GM23248 (cell line): ENCODE measurements at regions not wholly inside any gene's neighbourhood (a gene's known extent, or its start where the extent isn't known, plus 50 kb on each side); places are given as distances from the start of the nearest gene placed in this dataset.
"Not testable (repeated sequence)": the region's sequence is repeated elsewhere in the genome, so short reads cannot be mapped to it uniquely, and the experiment has no call there.

Experiments used
- DNase-seq: peaks from one replicate; pipeline ENCODE4 v3.0.0-alpha.2; 2015
- H2AFZ ChIP-seq: fragments of 200-600 bp; sonication (generic); 2 replicates; pipeline ENCODE4 v1.6.1; 2016; ENCODE audit warnings: antibody characterized with exemption
- H3F3A ChIP-seq: fragments of 200-600 bp; sonication (generic); 2 replicates; pipeline ENCODE4 v1.6.1; 2016; ENCODE audit warnings: mild to moderate bottlenecking, antibody characterized with exemption, mixed run types; ENCODE audit not compliant: insufficient read depth
- H3K27ac ChIP-seq: fragments of 200-600 bp; sonication (generic); 2 replicates; pipeline ENCODE4 v1.5.1; 2016; ENCODE audit warnings: mild to moderate bottlenecking
- H3K27me3 ChIP-seq: fragments of 200-600 bp; sonication (generic); replicated peaks from 2 replicates; pipeline ENCODE4 v1.6.1; 2016; ENCODE audit warnings: mild to moderate bottlenecking; ENCODE audit not compliant: insufficient read depth
- H3K36me3 ChIP-seq: fragments of 200-600 bp; sonication (generic); 2 replicates; pipeline ENCODE4 v1.6.1; 2016; ENCODE audit warnings: low read depth, mild to moderate bottlenecking
- H3K4me1 ChIP-seq: fragments of 200-600 bp; sonication (generic); 2 replicates; pipeline ENCODE4 v1.6.1; 2016; ENCODE audit warnings: mild to moderate bottlenecking; ENCODE audit not compliant: insufficient read depth
- H3K4me2 ChIP-seq: fragments of 200-600 bp; sonication (generic); one replicate; pipeline ENCODE4 v1.6.1; 2016; ENCODE audit warnings: mild to moderate bottlenecking; ENCODE audit not compliant: unreplicated experiment
- H3K4me3 ChIP-seq: fragments of 200-600 bp; sonication (generic); 2 replicates; pipeline ENCODE4 v1.5.1; 2016; ENCODE audit warnings: mild to moderate bottlenecking
- H3K79me2 ChIP-seq: fragments of 200-600 bp; sonication (generic); 2 replicates; pipeline ENCODE4 v1.6.1; 2016; ENCODE audit warnings: mild to moderate bottlenecking; ENCODE audit not compliant: insufficient read depth
- H3K9ac ChIP-seq: fragments of 200-600 bp; sonication (generic); 2 replicates; pipeline ENCODE4 v1.6.1; 2016; ENCODE audit warnings: mild to moderate bottlenecking
- H3K9me2 ChIP-seq: fragments of 200-600 bp; sonication (generic); 2 replicates; pipeline ENCODE4 v1.6.1; 2016; ENCODE audit warnings: mixed run types, mild to moderate bottlenecking, moderate library complexity; ENCODE audit not compliant: insufficient read depth
- H3K9me3 ChIP-seq: fragments of 200-600 bp; sonication (generic); one replicate; pipeline ENCODE4 v1.6.1; 2017; ENCODE audit warnings: low read depth
- H4K20me1 ChIP-seq: fragments of 200-600 bp; sonication (generic); 2 replicates; pipeline ENCODE4 v1.6.0; 2016; ENCODE audit not compliant: insufficient read depth
- EZH2 ChIP-seq: fragments of 200-600 bp; sonication (generic); IDR thresholded peaks from 2 replicates; pipeline ENCODE4 v1.6.1; 2018; ENCODE audit warnings: antibody characterized with exemption, mild to moderate bottlenecking; ENCODE audit not compliant: insufficient read depth, poor library complexity, severe bottlenecking
- EZH2phosphoT487 ChIP-seq: fragments of 200-600 bp; sonication (generic); IDR thresholded peaks from 2 replicates; pipeline ENCODE4 v1.6.1; 2018; ENCODE audit warnings: antibody characterized with exemption, moderate library complexity, mild to moderate bottlenecking, low read depth; ENCODE audit not compliant: insufficient read depth
- WGBS, 2 experiments: methylation state at CpG; one replicate each; pipeline ENCODE4 v1.1.6; 2015 to 2017; ENCODE audit warnings: low lambda C conversion rate in 2 of 2, low coverage in 1 of 2; ENCODE audit errors: missing lambda C conversion rate in 2 of 2; 5-methylcytosine and 5-hydroxymethylcytosine counted together
- in situ Hi-C: fragments of 300-500 bp; cut with MboI; formaldehyde crosslinking; loops from 2 replicates; pipeline ENCODE4 v1.15.0; 2020

DNA sequence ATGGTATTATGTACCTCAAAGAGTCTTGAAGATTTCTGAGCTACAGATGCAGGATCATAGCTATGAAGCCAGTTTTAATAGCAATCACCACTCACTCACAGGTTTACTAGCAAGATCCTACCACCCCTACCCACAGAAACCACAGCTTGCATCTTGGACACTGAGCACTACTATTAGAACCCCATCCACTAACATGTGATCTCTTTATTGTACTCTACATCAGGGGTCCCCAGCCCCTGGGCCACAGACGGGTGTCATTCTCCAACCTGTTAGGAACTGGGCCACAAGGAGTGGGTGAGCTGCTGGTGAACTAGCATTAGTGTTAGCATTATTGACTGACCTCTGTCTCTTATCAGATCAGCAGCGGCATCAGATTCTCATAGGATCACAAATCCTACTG is 844.8 kb upstream of the CHORDC1 start:
- 25 to 36% methylated on average over 2 of the region's 2 CpGs for WGBS, 2 experiments
- no peak for DNase-seq

GRCh38 chr11:91066456-91067047 is 843.7 kb upstream of the CHORDC1 start:
- Histone ChIP-seq H3K9me3 (peaks cover 2% of the 10 kb centered on the region), H3F3A (no peaks in the 10 kb centered on the region), H3K4me2 (no peak overlapping the region), H3K27ac (no peak overlapping the region), H3K9ac (no peak overlapping the region), H3K79me2 (no peaks in the 10 kb centered on the region), H3K4me1 (no peaks in the 10 kb centered on the region), H3K4me3 (no peak overlapping the region), H3K9me2 (no peaks in the 10 kb centered on the region), H2AFZ (no peak overlapping the region), H3K36me3 (no peaks in the 10 kb centered on the region), H3K27me3 (no peaks in the 10 kb centered on the region), H4K20me1 (no peaks in the 10 kb centered on the region)
- no peak for DNase-seq
- TF ChIP-seq EZH2phosphoT487: no peak
- no peak for TF ChIP-seq EZH2
- in situ Hi-C loops: no loop called here
- 0 to 4% methylated on average over 5 of the region's 5 CpGs for WGBS, 2 experiments

More for the DNA sequence above, 844.8 kb upstream of the CHORDC1 start:
- Histone ChIP-seq H4K20me1 (no peaks in the 10 kb centered on the region), H3K9me2 (no peaks in the 10 kb centered on the region), H3K9ac (no peak overlapping the region), H3F3A (no peaks in the 10 kb centered on the region), H2AFZ (no peak overlapping the region), H3K4me2 (no peak overlapping the region), H3K27me3 (no peaks in the 10 kb centered on the region), H3K27ac (no peak overlapping the region), H3K9me3 (peaks cover 2% of the 10 kb centered on the region), H3K4me3 (no peak overlapping the region), H3K4me1 (no peaks in the 10 kb centered on the region), H3K79me2 (no peaks in the 10 kb centered on the region), H3K36me3 (no peaks in the 10 kb centered on the region)
- in situ Hi-C loops: no loop called here
- no peak for TF ChIP-seq EZH2
- TF ChIP-seq EZH2phosphoT487: no peak

- H4K20me1 ChIP-seq, H3K9ac ChIP-seq, H3K9me2 ChIP-seq, H3K79me2 ChIP-seq, H3K27ac ChIP-seq, H2AFZ ChIP-seq, H3K9me3 ChIP-seq, DNase-seq, H3K4me1 ChIP-seq, H3K4me2 ChIP-seq, H3K4me3 ChIP-seq, H3K36me3 ChIP-seq, in situ Hi-C loops, H3K27me3 ChIP-seq, H3F3A ChIP-seq: not testable (repeated sequence)
- 80 to 83% methylated on average over 1 to 29 of the region's 29 CpGs for WGBS, 2 experiments
These were observed 840.5 kb upstream of the CHORDC1 start for GRCh38 chr11:91063399-91063798.

DNA sequence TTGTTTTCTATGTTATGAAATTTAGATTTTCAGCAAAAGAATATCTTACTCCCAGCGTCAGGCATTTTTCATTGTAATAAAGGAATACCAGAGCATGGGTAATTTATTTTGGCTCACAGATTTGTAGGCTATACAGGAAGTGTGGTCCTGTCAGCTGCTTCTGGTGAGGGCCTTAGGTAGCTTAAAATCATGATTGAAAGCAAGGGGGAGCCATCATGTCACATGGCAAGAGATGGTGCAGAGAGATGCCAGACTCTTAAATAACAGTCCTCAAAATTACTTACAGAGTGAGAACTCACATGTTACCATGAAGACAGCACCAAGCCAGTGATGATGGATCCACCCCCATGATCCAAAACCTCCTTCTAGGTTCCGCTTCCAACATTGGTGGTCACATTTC is 825.0 kb upstream of the CHORDC1 start:
- Histone ChIP-seq H3K4me3 (no peak overlapping the region), H3K4me2 (no peak overlapping the region), H3K36me3 (no peaks in the 10 kb centered on the region), H3K9me2 (no peaks in the 10 kb centered on the region), H3K79me2 (no peaks in the 10 kb centered on the region), H3K4me1 (no peaks in the 10 kb centered on the region), H3F3A (no peaks in the 10 kb centered on the region), H4K20me1 (no peaks in the 10 kb centered on the region), H3K27me3 (no peaks in the 10 kb centered on the region), H3K27ac (no peak overlapping the region), H2AFZ (no peak overlapping the region), H3K9me3 (no peaks in the 10 kb centered on the region), H3K9ac (no peak overlapping the region)
- in situ Hi-C loops: no loop called here
- DNase-seq: no peak
- TF ChIP-seq EZH2phosphoT487 (no peak), EZH2 (no peak)
- WGBS, 2 experiments: 23 to 26% methylated on average over 2 of the region's 2 CpGs

GRCh38 chr11:91046261-91046660 is 823.4 kb upstream of the CHORDC1 start:
- Histone ChIP-seq H3K9ac (no peak overlapping the region), H3K9me2 (no peaks in the 10 kb centered on the region), H3K4me2 (no peak overlapping the region), H3K27ac (no peak overlapping the region), H2AFZ (no peak overlapping the region), H3K4me1 (no peaks in the 10 kb centered on the region), H4K20me1 (no peaks in the 10 kb centered on the region), H3F3A (no peaks in the 10 kb centered on the region), H3K4me3 (no peak overlapping the region), H3K79me2 (no peaks in the 10 kb centered on the region), H3K9me3 (no peaks in the 10 kb centered on the region), H3K36me3 (no peaks in the 10 kb centered on the region), H3K27me3 (no peaks in the 10 kb centered on the region)
- TF ChIP-seq EZH2phosphoT487 (no peak), EZH2 (no peak)
- in situ Hi-C loops: no loop called here
- 15 to 17% methylated on average over 6 of the region's 6 CpGs for WGBS, 2 experiments
- no peak for DNase-seq
